Ramos (cell line): ENCODE measurements at regions not wholly inside any gene's neighbourhood (a gene's known extent, or its start where the extent isn't known, plus 50 kb on each side); places are given as distances from the start of the nearest gene placed in this dataset.

Experiments
- in situ Hi-C: fragments of 300-500 bp; cut with MboI; formaldehyde crosslinking; loops from one replicate; pipeline ENCODE4 v1.14.3; 2022; ENCODE audit warnings: low sequenced_read_pairs; ENCODE audit not compliant: unreplicated experiment

GRCh38 chr1:36743286-36744005 lies 260.7 kb upstream of the CSF3R start:
- in situ Hi-C loops: no loop called here

- in situ Hi-C loops: no loop called here
Measured at GRCh38 chr1:36741066-36741465, 258.4 kb upstream of the CSF3R start.

GRCh38 chr1:36740446-36740845 lies 257.7 kb upstream of the CSF3R start:
- in situ Hi-C loops: no loop called here

- in situ Hi-C loops: no loop called here
Measured at GRCh38 chr1:36739703-36740289, 257.1 kb upstream of the CSF3R start.

- in situ Hi-C loops: no loop called here
Measured at GRCh38 chr1:36738245-36738644, 255.5 kb upstream of the CSF3R start.

GRCh38 chr1:36737767-36738166 lies 255.1 kb upstream of the CSF3R start:
- in situ Hi-C loops: no loop called here

GRCh38 chr1:36737038-36737555 lies 254.4 kb upstream of the CSF3R start:
- in situ Hi-C loops: no loop called here

- in situ Hi-C loops: no loop called here
Measured at GRCh38 chr1:36735939-36736730, 253.4 kb upstream of the CSF3R start.

- in situ Hi-C loops: no loop called here
Measured at GRCh38 chr1:36735436-36735835, 252.7 kb upstream of the CSF3R start.

GRCh38 chr1:36734356-36734755 lies 251.6 kb upstream of the CSF3R start:
- in situ Hi-C loops: no loop called here

- in situ Hi-C loops: no loop called here
Measured at GRCh38 chr1:36733748-36734147, 251.0 kb upstream of the CSF3R start.

GRCh38 chr1:36732015-36732356 lies 249.3 kb upstream of the CSF3R start:
- in situ Hi-C loops: no loop called here

GRCh38 chr1:36731226-36732014 lies 248.7 kb upstream of the CSF3R start:
- in situ Hi-C loops: no loop called here

GRCh38 chr1:36730599-36730998 lies 247.9 kb upstream of the CSF3R start:
- in situ Hi-C loops: no loop called here

GRCh38 chr1:36729716-36730510 lies 247.2 kb upstream of the CSF3R start:
- in situ Hi-C loops: no loop called here

- in situ Hi-C loops: no loop called here
Measured at GRCh38 chr1:36729289-36729688, 246.6 kb upstream of the CSF3R start.

- in situ Hi-C loops: no loop called here
Measured at GRCh38 chr1:36728846-36729245, 246.1 kb upstream of the CSF3R start.

GRCh38 chr1:36728051-36728450 lies 245.3 kb upstream of the CSF3R start:
- in situ Hi-C loops: no loop called here

- in situ Hi-C loops: no loop called here
Measured at GRCh38 chr1:36725151-36725550, 242.4 kb upstream of the CSF3R start.

- in situ Hi-C loops: loop anchor here (25.0 kb wide), 1 partner anchor 313 kb away; the partner anchor contains the start of gene GRIK3
Measured at GRCh38 chr1:36723813-36724212, 241.1 kb upstream of the CSF3R start.
